GM04504 (cell line): ENCODE measurements at regions not wholly inside any gene's neighbourhood (a gene's known extent, or its start where the extent isn't known, plus 50 kb on each side); places are given as distances from the start of the nearest gene placed in this dataset.

Experiments used
- DNase-seq: peaks from one replicate; pipeline ENCODE4 v3.0.0-alpha.2; 2012; ENCODE audit warnings: low read depth

- DNase-seq, result no peak
These were observed 225.7 kb upstream of the TNP1 start for GRCh38 chr2:217085543-217085942.

GRCh38 chr2:217081799-217082198, 221.9 kb upstream of the TNP1 start:
- no peak for DNase-seq

GRCh38 chr2:217079165-217079564, 219.3 kb upstream of the TNP1 start:
- DNase-seq, result no peak

- no peak for DNase-seq
These were observed 218.1 kb upstream of the TNP1 start for GRCh38 chr2:217077831-217078407.

- DNase-seq, result no peak
These were observed 216.9 kb upstream of the TNP1 start for GRCh38 chr2:217076657-217077232.

- no peak for DNase-seq
These were observed 216.2 kb upstream of the TNP1 start for GRCh38 chr2:217076058-217076435.

- DNase-seq, result no peak
These were observed 215.6 kb upstream of the TNP1 start for GRCh38 chr2:217075268-217076057.

GRCh38 chr2:217074576-217075255, 214.9 kb upstream of the TNP1 start:
- no peak for DNase-seq

GRCh38 chr2:217071416-217071815, 211.6 kb upstream of the TNP1 start:
- no peak for DNase-seq

GRCh38 chr2:217070611-217071010, 210.7 kb upstream of the TNP1 start:
- no peak for DNase-seq

- no peak for DNase-seq
These were observed 210.2 kb upstream of the TNP1 start for GRCh38 chr2:217070043-217070430.

- no peak for DNase-seq
These were observed 209.6 kb upstream of the TNP1 start for GRCh38 chr2:217069263-217070042.

GRCh38 chr2:217068677-217069250, 208.9 kb upstream of the TNP1 start:
- DNase-seq, result no peak

GRCh38 chr2:217067787-217068186, 207.9 kb upstream of the TNP1 start:
- no peak for DNase-seq

- DNase-seq, result no peak
These were observed 206.8 kb upstream of the TNP1 start for GRCh38 chr2:217066510-217067270.

- peak; percentile 85 for DNase-seq
These were observed 206.0 kb upstream of the TNP1 start for GRCh38 chr2:217065695-217066405.

- no peak for DNase-seq
These were observed 205.1 kb upstream of the TNP1 start for GRCh38 chr2:217065012-217065290.

GRCh38 chr2:217064234-217065011, 204.6 kb upstream of the TNP1 start:
- peak; percentile 37 for DNase-seq

- DNase-seq, result no peak
These were observed 203.4 kb upstream of the TNP1 start for GRCh38 chr2:217063238-217063755.

- DNase-seq, result no peak
These were observed 202.9 kb upstream of the TNP1 start for GRCh38 chr2:217062768-217063167.
